Peyer's patch (tissue), 4 donors: ENCODE measurements at regions not wholly inside any gene's neighbourhood (a gene's known extent, or its start where the extent isn't known, plus 50 kb on each side); places are given as distances from the start of the nearest gene placed in this dataset.

ENCODE experiments used
- CTCF ChIP-seq, 6 experiments: fragments of 450-650 bp in 4 of 6; fragments of 200-600 bp in 2 of 6; sonication (generic) in 1 of 6; IDR thresholded peaks; one replicate each; pipeline ENCODE4 v1.5.1; 2017 to 2019; ENCODE audit warnings: antibody characterized with exemption in 6 of 6, mild to moderate bottlenecking in 3 of 6, moderate library complexity in 1 of 6
- POLR2A ChIP-seq, 2 donors: fragments of 450-650 bp; IDR thresholded peaks; one replicate each; pipeline ENCODE4 v1.5.1; 2017; ENCODE audit warnings: antibody characterized with exemption in 2 of 2, mild to moderate bottlenecking in 2 of 2, moderate library complexity in 2 of 2

- TF ChIP-seq CTCF (IDR thresholded peaks at IDR 0.05) (no peak), POLR2A (IDR thresholded peaks at IDR 0.05) (no peak)
These were observed 344.5 kb upstream of the ID2 start for GRCh38 chr2:8337321-8337720.
